GM23248 (cell line): ENCODE measurements at regions not wholly inside any gene's neighbourhood (a gene's known extent, or its start where the extent isn't known, plus 50 kb on each side); places are given as distances from the start of the nearest gene placed in this dataset.

ENCODE experiments used
- DNase-seq: peaks from one replicate; pipeline ENCODE4 v3.0.0-alpha.2; 2015
- H2AFZ ChIP-seq: fragments of 200-600 bp; sonication (generic); 2 replicates; pipeline ENCODE4 v1.6.1; 2016; ENCODE audit warnings: antibody characterized with exemption
- H3F3A ChIP-seq: fragments of 200-600 bp; sonication (generic); 2 replicates; pipeline ENCODE4 v1.6.1; 2016; ENCODE audit warnings: mild to moderate bottlenecking, antibody characterized with exemption, mixed run types; ENCODE audit not compliant: insufficient read depth
- H3K27ac ChIP-seq: fragments of 200-600 bp; sonication (generic); 2 replicates; pipeline ENCODE4 v1.5.1; 2016; ENCODE audit warnings: mild to moderate bottlenecking
- H3K27me3 ChIP-seq: fragments of 200-600 bp; sonication (generic); replicated peaks from 2 replicates; pipeline ENCODE4 v1.6.1; 2016; ENCODE audit warnings: mild to moderate bottlenecking; ENCODE audit not compliant: insufficient read depth
- H3K36me3 ChIP-seq: fragments of 200-600 bp; sonication (generic); 2 replicates; pipeline ENCODE4 v1.6.1; 2016; ENCODE audit warnings: low read depth, mild to moderate bottlenecking
- H3K4me1 ChIP-seq: fragments of 200-600 bp; sonication (generic); 2 replicates; pipeline ENCODE4 v1.6.1; 2016; ENCODE audit warnings: mild to moderate bottlenecking; ENCODE audit not compliant: insufficient read depth
- H3K4me2 ChIP-seq: fragments of 200-600 bp; sonication (generic); one replicate; pipeline ENCODE4 v1.6.1; 2016; ENCODE audit warnings: mild to moderate bottlenecking; ENCODE audit not compliant: unreplicated experiment
- H3K4me3 ChIP-seq: fragments of 200-600 bp; sonication (generic); 2 replicates; pipeline ENCODE4 v1.5.1; 2016; ENCODE audit warnings: mild to moderate bottlenecking
- H3K79me2 ChIP-seq: fragments of 200-600 bp; sonication (generic); 2 replicates; pipeline ENCODE4 v1.6.1; 2016; ENCODE audit warnings: mild to moderate bottlenecking; ENCODE audit not compliant: insufficient read depth
- H3K9ac ChIP-seq: fragments of 200-600 bp; sonication (generic); 2 replicates; pipeline ENCODE4 v1.6.1; 2016; ENCODE audit warnings: mild to moderate bottlenecking
- H3K9me2 ChIP-seq: fragments of 200-600 bp; sonication (generic); 2 replicates; pipeline ENCODE4 v1.6.1; 2016; ENCODE audit warnings: mixed run types, mild to moderate bottlenecking, moderate library complexity; ENCODE audit not compliant: insufficient read depth
- H3K9me3 ChIP-seq: fragments of 200-600 bp; sonication (generic); one replicate; pipeline ENCODE4 v1.6.1; 2017; ENCODE audit warnings: low read depth
- H4K20me1 ChIP-seq: fragments of 200-600 bp; sonication (generic); 2 replicates; pipeline ENCODE4 v1.6.0; 2016; ENCODE audit not compliant: insufficient read depth
- EZH2 ChIP-seq: fragments of 200-600 bp; sonication (generic); IDR thresholded peaks from 2 replicates; pipeline ENCODE4 v1.6.1; 2018; ENCODE audit warnings: antibody characterized with exemption, mild to moderate bottlenecking; ENCODE audit not compliant: insufficient read depth, poor library complexity, severe bottlenecking
- EZH2phosphoT487 ChIP-seq: fragments of 200-600 bp; sonication (generic); IDR thresholded peaks from 2 replicates; pipeline ENCODE4 v1.6.1; 2018; ENCODE audit warnings: antibody characterized with exemption, moderate library complexity, mild to moderate bottlenecking, low read depth; ENCODE audit not compliant: insufficient read depth
- WGBS, 2 experiments: methylation state at CpG; one replicate each; pipeline ENCODE4 v1.1.6; 2015 to 2017; ENCODE audit warnings: low lambda C conversion rate in 2 of 2, low coverage in 1 of 2; ENCODE audit errors: missing lambda C conversion rate in 2 of 2; 5-methylcytosine and 5-hydroxymethylcytosine counted together
- in situ Hi-C: fragments of 300-500 bp; cut with MboI; formaldehyde crosslinking; loops from 2 replicates; pipeline ENCODE4 v1.15.0; 2020

DNA sequence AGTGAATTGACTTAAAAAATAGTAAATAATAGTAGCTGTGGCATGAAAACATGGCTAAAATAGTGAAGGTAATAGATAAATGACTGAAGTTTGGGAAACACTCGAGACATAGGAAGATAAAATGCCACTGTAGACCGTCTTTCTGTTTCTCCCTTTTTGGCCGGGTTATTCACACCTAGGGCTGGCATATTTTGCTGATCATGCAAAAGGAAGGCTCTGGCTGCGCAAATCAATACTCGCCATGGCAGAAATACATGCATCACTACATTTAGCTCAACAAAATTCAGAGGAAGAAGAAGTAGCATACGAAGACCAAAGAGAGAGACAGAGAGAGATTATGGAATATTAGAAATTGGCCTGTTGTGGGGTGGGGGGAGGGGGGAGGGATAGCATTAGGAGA, 242.2 kb upstream of the KBTBD8 start:
- Histone ChIP-seq H3K9me3 (no peaks in the 10 kb centered on the region), H3K9me2 (no peaks in the 10 kb centered on the region), H3K27ac (no peak overlapping the region), H3K79me2 (no peaks in the 10 kb centered on the region), H2AFZ (no peak overlapping the region), H3F3A (no peaks in the 10 kb centered on the region), H3K9ac (no peak overlapping the region), H4K20me1 (no peaks in the 10 kb centered on the region), H3K27me3 (no peaks in the 10 kb centered on the region; the same call in 1 of the 2 replicates), H3K4me2 (no peak overlapping the region), H3K4me1 (no peaks in the 10 kb centered on the region), H3K4me3 (no peak overlapping the region), H3K36me3 (no peaks in the 10 kb centered on the region)
- DNase-seq = no peak
- 54 to 59% methylated on average over 6 of the region's 6 CpGs for WGBS, 2 experiments
- in situ Hi-C loops = no loop called here
- TF ChIP-seq EZH2 (no peak), EZH2phosphoT487 (no peak)

DNA sequence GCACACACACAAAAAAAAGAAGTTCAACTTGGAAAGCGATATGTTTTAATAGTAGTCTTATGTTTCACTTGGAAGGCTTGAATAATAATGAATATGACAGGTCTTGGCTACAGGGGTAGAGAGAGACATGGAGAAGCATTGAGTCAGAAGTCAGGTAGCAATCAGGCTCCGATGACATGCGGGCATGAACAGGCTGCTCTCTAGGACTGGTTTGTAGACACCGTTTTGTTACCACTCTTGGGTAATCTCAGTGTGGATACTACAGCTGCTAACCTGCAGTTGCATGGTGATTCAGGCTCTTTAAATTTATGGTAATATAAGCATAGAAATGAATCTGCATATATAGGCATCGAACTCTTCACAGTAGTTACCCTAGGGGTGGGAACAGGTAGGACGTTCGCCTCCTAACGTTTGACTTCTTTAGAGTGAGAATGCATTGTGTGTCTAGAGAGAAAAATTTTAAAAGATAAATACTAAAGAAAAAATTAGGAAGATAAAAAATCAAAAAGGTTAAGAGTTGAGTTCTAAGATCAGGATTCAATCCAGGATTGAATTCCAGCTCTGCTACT, 241.6 kb upstream of the KBTBD8 start:
- Histone ChIP-seq H3K4me2 (no peak overlapping the region), H3K27ac (no peak overlapping the region), H2AFZ (no peak overlapping the region), H3K9me3 (no peaks in the 10 kb centered on the region), H3K4me1 (no peaks in the 10 kb centered on the region), H3F3A (no peaks in the 10 kb centered on the region), H3K79me2 (no peaks in the 10 kb centered on the region), H3K9ac (no peak overlapping the region), H3K36me3 (no peaks in the 10 kb centered on the region), H3K27me3 (no peaks in the 10 kb centered on the region), H3K9me2 (no peaks in the 10 kb centered on the region), H4K20me1 (no peaks in the 10 kb centered on the region), H3K4me3 (no peak overlapping the region)
- WGBS, 2 experiments = 63 to 65% methylated on average over 8 of the region's 8 CpGs
- in situ Hi-C loops = no loop called here
- DNase-seq = no peak
- TF ChIP-seq EZH2phosphoT487 = no peak
- TF ChIP-seq EZH2 = no peak

DNA sequence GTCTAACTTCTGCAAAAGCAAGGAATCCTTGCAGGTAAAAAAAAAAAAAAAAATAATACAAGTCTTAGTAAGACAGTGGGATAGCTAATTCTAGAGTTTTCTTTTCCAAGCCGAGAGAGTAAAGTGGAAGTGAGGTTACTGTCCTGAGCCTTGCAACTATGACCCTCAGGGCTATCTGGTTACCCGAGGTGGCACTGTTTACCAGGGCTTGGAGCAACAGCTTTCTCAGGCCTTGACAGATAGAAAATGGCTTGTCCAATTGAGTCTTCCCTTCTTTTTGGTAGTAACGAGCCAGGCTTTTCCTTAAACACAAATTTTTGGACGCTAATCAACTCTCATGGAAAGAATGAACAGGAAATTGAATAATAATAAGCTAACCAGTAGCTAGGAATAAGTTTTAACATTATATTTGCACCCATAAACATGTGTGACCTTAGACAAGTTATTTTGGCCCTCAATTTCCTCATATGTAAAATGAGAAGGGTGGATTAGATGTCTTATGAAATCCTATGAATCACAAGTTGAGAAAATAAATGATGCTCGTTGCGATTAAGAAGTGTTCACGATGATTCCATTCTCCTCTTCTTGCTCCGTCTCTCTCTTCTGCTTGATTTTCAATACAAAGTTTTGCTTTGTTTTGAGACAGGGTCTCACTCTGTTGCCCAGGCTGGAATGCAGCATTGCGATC, 236.9 kb upstream of the KBTBD8 start:
- Histone ChIP-seq H3K9me3 (no peaks in the 10 kb centered on the region), H3F3A (no peaks in the 10 kb centered on the region), H3K4me1 (no peaks in the 10 kb centered on the region), H3K27ac (no peak overlapping the region), H3K4me2 (no peak overlapping the region), H3K4me3 (no peak overlapping the region), H3K27me3 (no peaks in the 10 kb centered on the region), H3K79me2 (no peaks in the 10 kb centered on the region), H3K9ac (no peak overlapping the region), H4K20me1 (no peaks in the 10 kb centered on the region), H2AFZ (no peak overlapping the region), H3K36me3 (no peaks in the 10 kb centered on the region), H3K9me2 (no peaks in the 10 kb centered on the region)
- TF ChIP-seq EZH2 = no peak
- TF ChIP-seq EZH2phosphoT487 = no peak
- no peak for DNase-seq
- in situ Hi-C loops = no loop called here
- WGBS, 2 experiments = 70 to 71% methylated on average over 9 of the region's 9 CpGs

DNA sequence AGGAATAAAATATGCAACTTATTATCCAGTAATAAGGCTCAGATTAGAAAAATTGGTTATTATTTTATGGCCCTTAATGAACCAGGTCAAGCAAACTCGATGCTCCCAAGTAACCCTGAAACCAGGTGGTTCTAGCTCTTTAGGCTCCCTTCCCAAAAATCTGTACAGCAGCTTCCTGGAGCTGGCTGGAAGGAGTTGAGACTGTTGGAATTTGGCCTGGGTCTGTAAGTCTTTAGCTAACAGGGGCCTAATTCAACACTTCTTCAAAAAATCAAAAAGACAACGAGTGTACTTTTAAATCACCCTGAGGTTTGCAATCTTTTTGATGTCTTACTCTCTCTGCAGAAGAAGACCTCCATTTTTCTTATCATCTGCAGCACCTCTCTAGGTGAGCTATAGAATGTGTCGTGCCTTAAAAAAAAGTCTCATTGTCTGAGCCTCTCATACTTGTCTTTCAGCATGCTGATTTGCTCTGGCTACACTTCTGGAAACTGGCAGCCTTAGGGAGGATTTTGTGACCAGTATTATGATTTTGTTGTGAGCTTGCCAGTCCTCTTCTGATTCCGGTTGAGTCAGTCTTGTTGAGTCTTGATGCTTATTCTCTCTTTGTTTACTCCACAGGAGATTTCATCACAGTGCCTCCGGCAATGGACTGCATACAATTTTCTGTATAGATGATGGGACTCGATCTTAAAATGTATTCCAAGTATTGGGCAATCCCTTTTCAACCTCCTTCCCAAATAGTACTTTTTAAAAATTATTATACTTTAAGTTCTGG, 235.0 kb upstream of the KBTBD8 start:
- 4 to 6% methylated on average over 6 of the region's 6 CpGs for WGBS, 2 experiments
- H2AFZ ChIP-seq = no peak overlapping the region
- no peak overlapping the region for H3K4me3 ChIP-seq
- TF ChIP-seq EZH2phosphoT487 (no peak), EZH2 (no peak)
- DNase-seq = peak; percentile 68
- no peaks in the 10 kb centered on the region for H3K36me3 ChIP-seq
- H3F3A ChIP-seq = no peaks in the 10 kb centered on the region
- H3K79me2 ChIP-seq = no peaks in the 10 kb centered on the region
- in situ Hi-C loops = no loop called here
- no peaks in the 10 kb centered on the region for H3K4me1 ChIP-seq
- H3K4me2 ChIP-seq = peak overlapping the region; percentile 22
- H3K9me3 ChIP-seq = no peaks in the 10 kb centered on the region
- no peak overlapping the region for H3K27ac ChIP-seq
- H3K9me2 ChIP-seq = no peaks in the 10 kb centered on the region
- no peak overlapping the region for H3K9ac ChIP-seq
- H4K20me1 ChIP-seq = no peaks in the 10 kb centered on the region
- no peaks in the 10 kb centered on the region for H3K27me3 ChIP-seq
